HepG2 (cell line): ENCODE measurements at regions not wholly inside any gene's neighbourhood (a gene's known extent, or its start where the extent isn't known, plus 50 kb on each side); places are given as distances from the start of the nearest gene placed in this dataset.

Experiments used
- ATAC-seq: fragments of 200-7000 bp; cut with Tn5 transposase; 3 replicates; pipeline ENCODE4 v1.9.1; 2020; ENCODE audit warnings: mild to moderate bottlenecking, moderate library complexity
- BruUV-seq: library from RNA; stranded (reverse); fragments of 400-500 nt; replicated peaks from 2 replicates; lab custom pipeline; 2021; lab: Mats Ljungman, UMichigan
- CTCF ChIA-PET: fragments of 300-600 bp; formaldehyde crosslinking; extraction: SDS; loops from one replicate; lab custom pipeline; 2021; ENCODE audit warnings: low total read pairs, inconsistent platforms, low intra/inter-chr PET ratio; lab: Yijun Ruan, JAX
- POLR2A ChIA-PET: fragments of 350-600 bp; sonication (Branson Sonifier 250); formaldehyde crosslinking; loops from one replicate; lab custom pipeline; 2020; ENCODE audit warnings: antibody characterized with exemption, inconsistent platforms; lab: Yijun Ruan, JAX
- DNase-seq: peaks from one replicate; pipeline ENCODE4 v3.0.0-alpha.2; 2015; ENCODE audit warnings: low spot score
- FAIRE-seq: peaks from 3 replicates; lab custom pipeline; 2011; peaks lifted over from hg19 to GRCh38; lab: Jason Lieb, UNC
- H2AFZ ChIP-seq: one replicate; pipeline ENCODE4 v1.6.1; 2011; ENCODE audit warnings: low read length, inconsistent platforms
- H3K27ac ChIP-seq: fragments of 300-600 bp; 3 replicates; pipeline ENCODE4 v1.8.0; 2011; ENCODE audit warnings: mixed run types, mild to moderate bottlenecking, mixed read lengths, low read length, inconsistent platforms; ENCODE audit not compliant: insufficient read depth; ENCODE audit errors: extremely low read length
- H3K27me3 ChIP-seq, 2 experiments: fragments of 200-600 bp in 1 of 2; 2 replicates in 1 of 2; 3 replicates in 1 of 2; pipeline versions ENCODE4 v1.6.0 to v1.8.0; 2011; ENCODE audit warnings: low read length in 2 of 2, mild to moderate bottlenecking in 2 of 2, moderate library complexity in 2 of 2, inconsistent platforms in 1 of 2; ENCODE audit not compliant: insufficient read depth in 2 of 2, control insufficient read depth in 1 of 2
- H3K36me3 ChIP-seq, 2 experiments: fragments of 200-600 bp in 1 of 2; replicated peaks in 1 of 2; 2 replicates in 1 of 2; 3 replicates in 1 of 2; pipeline versions ENCODE4 v1.5.1 to v1.8.0; 2011; ENCODE audit warnings: low read length in 2 of 2, inconsistent platforms in 1 of 2; ENCODE audit not compliant: insufficient read depth in 2 of 2, control insufficient read depth in 1 of 2
- H3K4me1 ChIP-seq: 2 replicates; pipeline ENCODE4 v1.5.1; 2012; ENCODE audit warnings: low read length, inconsistent platforms; ENCODE audit not compliant: insufficient read depth
- H3K4me2 ChIP-seq: 2 replicates; pipeline ENCODE4 v1.6.0; 2011; ENCODE audit warnings: low read depth, low read length, inconsistent platforms
- H3K4me3 ChIP-seq, 3 experiments: fragments of 200-600 bp in 1 of 3; sonication (generic), shearing (Covaris generic) in 1 of 3; replicated peaks in 1 of 3; 2 replicates each; pipeline ENCODE4 v1.5.1; 2011 to 2016; ENCODE audit warnings: low read length in 3 of 3, inconsistent platforms in 2 of 3, low read depth in 2 of 3, mild to moderate bottlenecking in 2 of 3, control low read depth in 1 of 3, mixed read lengths in 1 of 3; ENCODE audit not compliant: insufficient read depth in 1 of 3
- H3K79me2 ChIP-seq: one replicate; pipeline ENCODE4 v1.6.1; 2011; ENCODE audit warnings: low read length, inconsistent platforms; ENCODE audit not compliant: insufficient read depth
- H3K9ac ChIP-seq: 2 replicates; pipeline ENCODE4 v1.6.0; 2011; ENCODE audit warnings: mild to moderate bottlenecking, low read depth, low read length, inconsistent platforms; ENCODE audit not compliant: insufficient read depth
- H3K9me3 ChIP-seq: 2 replicates; pipeline ENCODE4 v1.5.1; 2012; ENCODE audit warnings: mild to moderate bottlenecking, low read length
- H4K20me1 ChIP-seq: 2 replicates; pipeline ENCODE4 v1.6.0; 2011; ENCODE audit warnings: inconsistent platforms, mild to moderate bottlenecking, low read length, moderate library complexity; ENCODE audit not compliant: insufficient read depth
- ARHGAP35 ChIP-seq: sonication (generic); formaldehyde crosslinking; IDR thresholded peaks from 2 replicates; pipeline ENCODE4 v1.9.0; 2022; ENCODE audit warnings: mild to moderate bottlenecking, inconsistent platforms, moderate library complexity, missing genetic modification reagents, borderline replicate concordance
- MAFF ChIP-seq: IDR thresholded peaks from 2 replicates; pipeline ENCODE4 v1.6.1; 2011; ENCODE audit warnings: low read depth, low read length, improper control_type of control experiment
- MAFK ChIP-seq, 2 experiments: IDR thresholded peaks in 1 of 2; conservative IDR thresholded peaks in 1 of 2; 2 replicates each; pipeline ENCODE4 v1.6.1; 2011; ENCODE audit warnings: improper control_type of control experiment in 2 of 2, low read length in 2 of 2
- MEIS1 ChIP-seq: sonication (generic); formaldehyde crosslinking; IDR thresholded peaks from 2 replicates; pipeline ENCODE4 v1.9.0; 2021; ENCODE audit warnings: mild to moderate bottlenecking, missing genetic modification reagents, moderate library complexity, borderline replicate concordance
- PBX2 ChIP-seq: IDR thresholded peaks from 2 replicates; pipeline ENCODE4 v1.6.1; 2016; ENCODE audit warnings: control low read depth
- SETDB1 ChIP-seq: sonication (generic); formaldehyde crosslinking; IDR thresholded peaks from 2 replicates; pipeline ENCODE4 v1.5.1; 2020; ENCODE audit warnings: missing genetic modification reagents, mild to moderate bottlenecking, borderline replicate concordance
- TAF1 ChIP-seq: sonication (generic); formaldehyde crosslinking; IDR thresholded peaks from 2 replicates; pipeline ENCODE4 v1.4.0; 2020; ENCODE audit warnings: missing genetic modification reagents
- ZBTB7A ChIP-seq: sonication (generic); formaldehyde crosslinking; IDR thresholded peaks from 2 replicates; pipeline ENCODE4 v1.8.0; 2022; ENCODE audit warnings: mild to moderate bottlenecking, missing genetic modification reagents
- ZEB1 ChIP-seq: IDR thresholded peaks from 2 replicates; pipeline ENCODE4 v1.6.1; 2012; ENCODE audit warnings: mild to moderate bottlenecking, low read depth, inconsistent platforms; ENCODE audit not compliant: insufficient replicate concordance
- ZFP1 ChIP-seq: IDR thresholded peaks from 2 replicates; pipeline ENCODE4 v1.6.1; 2016
- ZNF720 ChIP-seq: sonication (generic); formaldehyde crosslinking; IDR thresholded peaks from 2 replicates; pipeline ENCODE4 v1.4.0; 2020; ENCODE audit warnings: missing genetic modification reagents
- ZNF746 ChIP-seq: sonication (generic); formaldehyde crosslinking; IDR thresholded peaks from 2 replicates; pipeline ENCODE4 v1.8.0; 2022; ENCODE audit warnings: mild to moderate bottlenecking, missing genetic modification reagents
- ZNF879 ChIP-seq: sonication (generic); formaldehyde crosslinking; IDR thresholded peaks from 2 replicates; pipeline ENCODE4 v1.8.1; 2023; ENCODE audit warnings: missing genetic modification reagents
- ZSCAN25 ChIP-seq: sonication (generic); formaldehyde crosslinking; IDR thresholded peaks from 2 replicates; pipeline ENCODE4 v1.8.0; 2022; ENCODE audit warnings: mild to moderate bottlenecking, missing genetic modification reagents
- WGBS: methylation state at CpG from one replicate; pipeline ENCODE4 v1.1.6; 2017; ENCODE audit warnings: low lambda C conversion rate; 5-methylcytosine and 5-hydroxymethylcytosine counted together
- in situ Hi-C: cut with HindIII; loops from 2 replicates; pipeline ENCODE4 v1.10.0; 2017; ENCODE audit warnings: low pct_unique_long_range_greater_than_20kb; ENCODE audit not compliant: extremely low pct_ligation_motif_present
- intact Hi-C: fragments of 100-400 bp; cut with micrococcal nuclease; formaldehyde crosslinking; loops from one replicate; pipeline ENCODE4 v1.10.0; 2022; ENCODE audit not compliant: unreplicated experiment
- TF ChIP-seq, protein P1 (sequence below): sonication (generic); formaldehyde crosslinking; IDR thresholded peaks from 2 replicates; pipeline ENCODE4 v1.4.0; 2020; ENCODE audit warnings: missing genetic modification reagents
- TF ChIP-seq, protein P2 (sequence below): sonication (generic); formaldehyde crosslinking; IDR thresholded peaks from 2 replicates; pipeline ENCODE4 v1.4.0; 2020; ENCODE audit warnings: missing genetic modification reagents
- TF ChIP-seq, protein P3 (sequence below): sonication (generic); formaldehyde crosslinking; IDR thresholded peaks from 2 replicates; pipeline ENCODE4 v1.5.0; 2020; ENCODE audit warnings: mild to moderate bottlenecking, missing genetic modification reagents

DNA sequence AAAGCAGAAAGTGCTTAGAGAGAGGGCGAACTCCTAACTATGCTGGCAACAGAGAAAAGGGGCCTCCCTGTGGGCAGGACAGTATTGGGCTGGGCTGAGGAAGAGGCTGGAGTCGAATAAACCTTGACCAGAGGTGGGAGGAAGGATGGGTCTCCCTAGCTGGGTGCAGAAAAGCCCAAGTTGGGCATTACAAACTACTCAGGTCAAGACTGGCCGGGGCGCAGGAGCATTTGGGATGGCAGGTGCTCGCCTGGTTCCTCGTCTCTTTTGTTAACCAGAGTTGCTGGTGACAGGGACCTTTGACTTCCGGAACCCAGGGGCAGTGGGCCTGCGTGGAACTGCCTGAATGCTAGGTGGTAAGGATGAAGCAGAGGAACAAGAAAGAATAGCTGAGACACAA is 80.3 kb upstream of the SHISAL1 start:
- H3K27ac ChIP-seq = no peak overlapping the region
- in situ Hi-C loops (no loop called here), intact Hi-C loops (no loop called here)
- no peaks in the 10 kb centered on the region for H3K9me3 ChIP-seq
- H3K36me3 ChIP-seq = no peaks in the 10 kb centered on the region
- H3K4me3 ChIP-seq = no peak overlapping the region
- 12% methylated on average over 8 of the region's 8 CpGs for WGBS
- no TSS peak for BruUV-seq
- H3K27me3 ChIP-seq = peaks cover 6 to 49% of the 10 kb centered on the region in 2 experiments
- no peaks in the 10 kb centered on the region for H3K4me1 ChIP-seq
- no peak overlapping the region for H3K9ac ChIP-seq
- no peak for FAIRE-seq
- ATAC-seq = no peak
- CTCF ChIA-PET = no interaction called here
- no peaks in the 10 kb centered on the region for H3K79me2 ChIP-seq
- DNase-seq = no peak
- no peak for TF ChIP-seq ZBTB7A (CRISPR knock-in tag)
- TF ChIP-seq ZFP1 = no peak
- TF ChIP-seq TAF1 (CRISPR knock-in tag) = no peak
- TF ChIP-seq, protein P1, sequence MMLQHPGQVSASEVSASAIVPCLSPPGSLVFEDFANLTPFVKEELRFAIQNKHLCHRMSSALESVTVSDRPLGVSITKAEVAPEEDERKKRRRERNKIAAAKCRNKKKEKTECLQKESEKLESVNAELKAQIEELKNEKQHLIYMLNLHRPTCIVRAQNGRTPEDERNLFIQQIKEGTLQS (CRISPR knock-in tag) = no peak
- TF ChIP-seq ZNF746 = no peak
- no peak for TF ChIP-seq ZEB1
- no peak for TF ChIP-seq ZNF720
- no peak for TF ChIP-seq PBX2 (CRISPR knock-in tag)
- TF ChIP-seq, protein P2, sequence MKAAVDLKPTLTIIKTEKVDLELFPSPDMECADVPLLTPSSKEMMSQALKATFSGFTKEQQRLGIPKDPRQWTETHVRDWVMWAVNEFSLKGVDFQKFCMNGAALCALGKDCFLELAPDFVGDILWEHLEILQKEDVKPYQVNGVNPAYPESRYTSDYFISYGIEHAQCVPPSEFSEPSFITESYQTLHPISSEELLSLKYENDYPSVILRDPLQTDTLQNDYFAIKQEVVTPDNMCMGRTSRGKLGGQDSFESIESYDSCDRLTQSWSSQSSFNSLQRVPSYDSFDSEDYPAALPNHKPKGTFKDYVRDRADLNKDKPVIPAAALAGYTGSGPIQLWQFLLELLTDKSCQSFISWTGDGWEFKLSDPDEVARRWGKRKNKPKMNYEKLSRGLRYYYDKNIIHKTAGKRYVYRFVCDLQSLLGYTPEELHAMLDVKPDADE (CRISPR knock-in tag) = no peak
- no peak for TF ChIP-seq MEIS1 (CRISPR knock-in tag)
- TF ChIP-seq ARHGAP35 (CRISPR knock-in tag) = no peak
- no peak for TF ChIP-seq MAFK (conservative IDR thresholded peaks at IDR 0.05 in 1 of 2, IDR thresholded peaks at IDR 0.05 in 1 of 2; ENCODE audit: low read length in 2 of 2)
- TF ChIP-seq, protein P3, sequence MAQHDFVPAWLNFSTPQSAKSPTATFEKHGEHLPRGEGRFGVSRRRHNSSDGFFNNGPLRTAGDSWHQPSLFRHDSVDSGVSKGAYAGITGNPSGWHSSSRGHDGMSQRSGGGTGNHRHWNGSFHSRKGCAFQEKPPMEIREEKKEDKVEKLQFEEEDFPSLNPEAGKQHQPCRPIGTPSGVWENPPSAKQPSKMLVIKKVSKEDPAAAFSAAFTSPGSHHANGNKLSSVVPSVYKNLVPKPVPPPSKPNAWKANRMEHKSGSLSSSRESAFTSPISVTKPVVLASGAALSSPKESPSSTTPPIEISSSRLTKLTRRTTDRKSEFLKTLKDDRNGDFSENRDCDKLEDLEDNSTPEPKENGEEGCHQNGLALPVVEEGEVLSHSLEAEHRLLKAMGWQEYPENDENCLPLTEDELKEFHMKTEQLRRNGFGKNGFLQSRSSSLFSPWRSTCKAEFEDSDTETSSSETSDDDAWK (CRISPR knock-in tag) = no peak
- TF ChIP-seq ZSCAN25 (CRISPR knock-in tag) = no peak
- no peak for TF ChIP-seq MAFF
- no peak for TF ChIP-seq SETDB1 (CRISPR knock-in tag)
- no peak for TF ChIP-seq ZNF879
- no peaks in the 10 kb centered on the region for H4K20me1 ChIP-seq
- H2AFZ ChIP-seq = no peak overlapping the region
- H3K4me2 ChIP-seq = no peak overlapping the region
- POLR2A ChIA-PET = no interaction called here
